ENCODE measurements at regions not wholly inside any gene's neighbourhood (a gene's known extent, or its start where the extent isn't known, plus 50 kb on each side); places are given as distances from the start of the nearest gene placed in this dataset.
"Not testable (repeated sequence)": the region's sequence is repeated elsewhere in the genome, so short reads cannot be mapped to it uniquely, and the experiment has no call there.

GRCh38 chr15:96491700-96492644 lies 161.5 kb downstream of the NR2F2 start:
- H3K4me3 ChIP-seq (ENCODE audit: control insufficient read depth in 2 of 3, extremely low read depth in 1 of 3, insufficient read depth in 2 of 3, low read depth in 1 of 3, low read length in 3 of 3); H3K36me3 ChIP-seq (ENCODE audit: control insufficient read depth in 2 of 2, extremely low read depth in 1 of 2, insufficient read depth in 2 of 2, low read length in 2 of 2); H2AFZ ChIP-seq (ENCODE audit: control insufficient read depth, low read length); H3K27ac ChIP-seq (ENCODE audit: control insufficient read depth, insufficient read depth, low read length); H3K9me3 ChIP-seq (ENCODE audit: control insufficient read depth, low read depth, low read length); dilution Hi-C loops (cut with MboI; ENCODE audit: extremely low pct_ligation_motif_present, low sequenced_read_pairs); H4K20me1 ChIP-seq (ENCODE audit: control insufficient read depth, extremely low read depth, insufficient read depth, low read length); H3K4me1 ChIP-seq (ENCODE audit: control insufficient read depth, extremely low read depth, insufficient read depth, low read length); H3K27me3 ChIP-seq (ENCODE audit: control insufficient read depth, extremely low read depth, insufficient read depth, low read length); H3K79me2 ChIP-seq (ENCODE audit: control insufficient read depth, insufficient read depth, low read length); H3K9me1 ChIP-seq (ENCODE audit: control insufficient read depth, extremely low read depth, insufficient read depth, low read length); H3K4me2 ChIP-seq (ENCODE audit: control insufficient read depth, extremely low read depth, insufficient read depth, low read depth, low read length); H3K9ac ChIP-seq (ENCODE audit: control insufficient read depth, extremely low read depth, insufficient read depth, low read length); DNase-seq (ENCODE audit: low read depth, low spot score); FAIRE-seq: not testable (repeated sequence)

- Histone ChIP-seq H3K9ac (ENCODE audit: control insufficient read depth, extremely low read depth, insufficient read depth, low read length) (no peak overlapping the region), H3K36me3 (ENCODE audit: control insufficient read depth in 2 of 2, extremely low read depth in 1 of 2, insufficient read depth in 2 of 2, low read length in 2 of 2) (no peaks in the 10 kb centered on the region), H4K20me1 (ENCODE audit: control insufficient read depth, extremely low read depth, insufficient read depth, low read length) (no peaks in the 10 kb centered on the region), H3K9me1 (ENCODE audit: control insufficient read depth, extremely low read depth, insufficient read depth, low read length) (no peaks in the 10 kb centered on the region), H3K9me3 (ENCODE audit: control insufficient read depth, low read depth, low read length) (no peaks in the 10 kb centered on the region), H3K4me2 (ENCODE audit: control insufficient read depth, extremely low read depth, insufficient read depth, low read depth, low read length) (no peak overlapping the region), H3K4me1 (ENCODE audit: control insufficient read depth, extremely low read depth, insufficient read depth, low read length) (no peaks in the 10 kb centered on the region), H3K27ac (ENCODE audit: control insufficient read depth, insufficient read depth, low read length) (no peak overlapping the region), H3K79me2 (ENCODE audit: control insufficient read depth, insufficient read depth, low read length) (no peaks in the 10 kb centered on the region), H3K4me3 (ENCODE audit: control insufficient read depth in 2 of 3, extremely low read depth in 1 of 3, insufficient read depth in 2 of 3, low read depth in 1 of 3, low read length in 3 of 3) (no peak overlapping the region), H3K27me3 (ENCODE audit: control insufficient read depth, extremely low read depth, insufficient read depth, low read length) (no peaks in the 10 kb centered on the region), H2AFZ (ENCODE audit: control insufficient read depth, low read length) (no peak overlapping the region)
- dilution Hi-C loops (cut with MboI; ENCODE audit: extremely low pct_ligation_motif_present, low sequenced_read_pairs) = no loop called here
- FAIRE-seq (no peak), DNase-seq (ENCODE audit: low read depth, low spot score) (no peak)
- TF ChIP-seq EZH2 (IDR thresholded peaks at IDR 0.05; ENCODE audit: low read length) (no peak), CTCF (optimal IDR thresholded peaks at IDR 0.05 in 1 of 3, IDR thresholded peaks at IDR 0.05 in 1 of 3, conservative IDR thresholded peaks at IDR 0.05 in 1 of 3; ENCODE audit: extremely low read depth in 1 of 3, insufficient read depth in 2 of 3, low read length in 3 of 3) (no peak)
Measured at GRCh38 chr15:96494505-96494904, 164.0 kb downstream of the NR2F2 start.
